Natural killer cell (primary cell): ENCODE measurements at regions not wholly inside any gene's neighbourhood (a gene's known extent, or its start where the extent isn't known, plus 50 kb on each side); places are given as distances from the start of the nearest gene placed in this dataset.
A peak's percentile ranks its signal among the peaks of the same experiment; 100 is the strongest.

ENCODE experiments used
- ATAC-seq, 3 donors: fragments of 150-1000 bp in 2 of 3; fragments of 200-7000 bp in 1 of 3; cut with Tn5 transposase; 1 replicate in 1 of 3; 2 replicates in 2 of 3; pipeline ENCODE4 v1.10.0; 2021; ENCODE audit warnings: mild to moderate bottlenecking in 2 of 3, moderate library complexity in 2 of 3
- DNase-seq, 2 donors: peaks; one replicate each; pipeline versions ENCODE4 v3.0.0 to v3.0.0-alpha.2; 2013 to 2021; ENCODE audit warnings: mixed read lengths in 1 of 2
- H3K27ac ChIP-seq: one replicate; pipeline ENCODE4 v1.5.1; 2013; ENCODE audit warnings: mild to moderate bottlenecking, low read length
- H3K27me3 ChIP-seq: one replicate; pipeline ENCODE4 v1.6.1; 2013; ENCODE audit warnings: low read length; ENCODE audit not compliant: control insufficient read depth, insufficient read depth
- H3K36me3 ChIP-seq: one replicate; pipeline ENCODE4 v1.6.1; 2013; ENCODE audit warnings: low read length; ENCODE audit not compliant: control insufficient read depth, insufficient read depth
- H3K4me1 ChIP-seq: one replicate; pipeline ENCODE4 v1.6.1; 2013; ENCODE audit warnings: low read length; ENCODE audit not compliant: control insufficient read depth, insufficient read depth
- H3K4me3 ChIP-seq: one replicate; pipeline ENCODE4 v1.5.1; 2013; ENCODE audit warnings: low read length
- H3K9me3 ChIP-seq: one replicate; pipeline ENCODE4 v1.6.1; 2013; ENCODE audit warnings: low read length; ENCODE audit not compliant: control insufficient read depth, insufficient read depth
- H3K27ac Mint-ChIP-seq, 2 donors: one replicate each; pipeline ENCODE4 v1.8.0; 2022; ENCODE audit warnings: mild to moderate bottlenecking in 2 of 2, mixed read lengths in 2 of 2, moderate library complexity in 1 of 2
- H3K27me3 Mint-ChIP-seq, 2 donors: one replicate each; pipeline ENCODE4 v1.8.0; 2022; ENCODE audit warnings: low read depth in 2 of 2, mixed read lengths in 2 of 2
- H3K36me3 Mint-ChIP-seq: one replicate; pipeline ENCODE4 v1.8.0; 2022; ENCODE audit warnings: mixed read lengths
- H3K4me1 Mint-ChIP-seq, 2 donors: one replicate each; pipeline ENCODE4 v1.8.0; 2022; ENCODE audit warnings: mixed read lengths in 2 of 2
- H3K4me3 Mint-ChIP-seq: one replicate; pipeline ENCODE4 v1.8.0; 2022; ENCODE audit warnings: mild to moderate bottlenecking, moderate library complexity, mixed read lengths
- H3K9me3 Mint-ChIP-seq, 2 donors: one replicate each; pipeline ENCODE4 v1.8.0; 2022; ENCODE audit warnings: mixed read lengths in 2 of 2
- WGBS: methylation state at CpG from one replicate; pipeline ENCODE4 v1.1.7; 2013; ENCODE audit warnings: missing lambda C conversion rate; ENCODE audit not compliant: insufficient coverage; 5-methylcytosine and 5-hydroxymethylcytosine counted together
- intact Hi-C: fragments of 100-400 bp; cut with micrococcal nuclease; formaldehyde crosslinking; loops from one replicate; pipeline ENCODE4 v1.14.2; 2022
- TF ChIP-seq, protein P1 (sequence below): fragments of 200-600 bp; IDR thresholded peaks from one replicate; pipeline ENCODE4 v1.8.0; 2022; ENCODE audit warnings: antibody characterized with exemption

GRCh38 chr20:40329321-40329720, 359.7 kb downstream of the MAFB start:
- Mint-ChIP-seq H3K9me3 (no peaks in the 10 kb centered on the region), H3K4me3 (no peak overlapping the region), H3K4me1 (no peaks in the 10 kb centered on the region), H3K27ac (no peak overlapping the region), H3K27me3 (peaks cover 6 to 8% of the 10 kb centered on the region in 2 donors), H3K36me3 (no peaks in the 10 kb centered on the region)
- ATAC-seq = no peak
- no peaks in the 10 kb centered on the region for H3K27me3 ChIP-seq
- H3K36me3 ChIP-seq = no peaks in the 10 kb centered on the region
- 78% methylated on average over 2 of the region's 2 CpGs for whole genome bisulfite sequencing
- TF ChIP-seq, protein P1, sequence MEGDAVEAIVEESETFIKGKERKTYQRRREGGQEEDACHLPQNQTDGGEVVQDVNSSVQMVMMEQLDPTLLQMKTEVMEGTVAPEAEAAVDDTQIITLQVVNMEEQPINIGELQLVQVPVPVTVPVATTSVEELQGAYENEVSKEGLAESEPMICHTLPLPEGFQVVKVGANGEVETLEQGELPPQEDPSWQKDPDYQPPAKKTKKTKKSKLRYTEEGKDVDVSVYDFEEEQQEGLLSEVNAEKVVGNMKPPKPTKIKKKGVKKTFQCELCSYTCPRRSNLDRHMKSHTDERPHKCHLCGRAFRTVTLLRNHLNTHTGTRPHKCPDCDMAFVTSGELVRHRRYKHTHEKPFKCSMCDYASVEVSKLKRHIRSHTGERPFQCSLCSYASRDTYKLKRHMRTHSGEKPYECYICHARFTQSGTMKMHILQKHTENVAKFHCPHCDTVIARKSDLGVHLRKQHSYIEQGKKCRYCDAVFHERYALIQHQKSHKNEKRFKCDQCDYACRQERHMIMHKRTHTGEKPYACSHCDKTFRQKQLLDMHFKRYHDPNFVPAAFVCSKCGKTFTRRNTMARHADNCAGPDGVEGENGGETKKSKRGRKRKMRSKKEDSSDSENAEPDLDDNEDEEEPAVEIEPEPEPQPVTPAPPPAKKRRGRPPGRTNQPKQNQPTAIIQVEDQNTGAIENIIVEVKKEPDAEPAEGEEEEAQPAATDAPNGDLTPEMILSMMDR = no peak
- DNase-seq = no peak
- no peaks in the 10 kb centered on the region for H3K9me3 ChIP-seq
- intact Hi-C loops = no loop called here
- H3K4me3 ChIP-seq = no peak overlapping the region
- no peaks in the 10 kb centered on the region for H3K4me1 ChIP-seq
- H3K27ac ChIP-seq = no peak overlapping the region

GRCh38 chr20:40326784-40327183, 362.3 kb downstream of the MAFB start:
- no peak overlapping the region for H3K4me3 Mint-ChIP-seq
- intact Hi-C loops = no loop called here
- Histone ChIP-seq H3K27me3 (no peaks in the 10 kb centered on the region), H3K27ac (no peak overlapping the region), H3K4me3 (no peak overlapping the region), H3K36me3 (no peaks in the 10 kb centered on the region), H3K9me3 (no peaks in the 10 kb centered on the region), H3K4me1 (no peaks in the 10 kb centered on the region)
- H3K27me3 Mint-ChIP-seq = peaks cover 0 to 5% of the 10 kb centered on the region in 2 donors
- ATAC-seq (no peak), DNase-seq (no peak)
- no peak overlapping the region for H3K27ac Mint-ChIP-seq
- H3K9me3 Mint-ChIP-seq = no peaks in the 10 kb centered on the region
- H3K36me3 Mint-ChIP-seq = no peaks in the 10 kb centered on the region
- WGBS = 3% methylated on average over 2 of the region's 3 CpGs
- TF ChIP-seq, protein P1 = no peak
- no peaks in the 10 kb centered on the region for H3K4me1 Mint-ChIP-seq

DNA sequence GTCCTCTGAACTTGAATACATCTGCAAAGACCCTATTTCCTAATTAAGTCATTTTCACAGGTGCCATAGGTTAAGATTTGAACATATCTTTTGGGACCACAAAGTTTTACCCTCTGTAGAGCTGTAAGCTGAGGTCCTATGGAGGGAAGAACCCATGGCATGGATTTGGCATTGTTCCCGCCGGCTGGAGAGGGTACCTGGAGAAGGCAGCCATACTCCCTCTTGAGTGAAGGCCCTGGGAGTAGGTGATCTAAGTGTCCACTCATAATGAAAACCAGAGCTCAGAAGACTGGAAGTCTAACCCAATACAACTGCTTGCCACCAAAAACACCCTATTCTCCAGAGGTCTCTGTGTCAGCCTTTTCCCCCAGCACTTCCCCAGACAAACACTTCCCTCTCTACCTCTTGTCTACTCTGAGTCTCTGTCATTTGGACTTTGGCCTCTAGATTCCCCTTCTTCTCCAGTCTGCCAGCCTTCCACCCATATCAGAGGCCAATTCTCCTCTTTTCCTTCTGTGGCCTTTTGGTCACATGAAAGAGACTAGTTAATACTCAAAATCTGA, 363.9 kb downstream of the MAFB start:
- H3K4me3 Mint-ChIP-seq = no peak overlapping the region
- Histone ChIP-seq H3K4me1 (no peaks in the 10 kb centered on the region), H3K9me3 (no peaks in the 10 kb centered on the region), H3K27me3 (no peaks in the 10 kb centered on the region), H3K27ac (no peak overlapping the region), H3K4me3 (no peak overlapping the region), H3K36me3 (no peaks in the 10 kb centered on the region)
- H3K4me1 Mint-ChIP-seq = no peaks in the 10 kb centered on the region
- TF ChIP-seq, protein P1 = no peak
- ATAC-seq (no peak), DNase-seq (no peak)
- WGBS = 92% methylated on average over 2 of the region's 2 CpGs
- H3K36me3 Mint-ChIP-seq = no peaks in the 10 kb centered on the region
- peaks cover 0 to 5% of the 10 kb centered on the region in 2 donors for H3K27me3 Mint-ChIP-seq
- H3K9me3 Mint-ChIP-seq = no peaks in the 10 kb centered on the region
- H3K27ac Mint-ChIP-seq = no peak overlapping the region
- intact Hi-C loops = no loop called here

DNA sequence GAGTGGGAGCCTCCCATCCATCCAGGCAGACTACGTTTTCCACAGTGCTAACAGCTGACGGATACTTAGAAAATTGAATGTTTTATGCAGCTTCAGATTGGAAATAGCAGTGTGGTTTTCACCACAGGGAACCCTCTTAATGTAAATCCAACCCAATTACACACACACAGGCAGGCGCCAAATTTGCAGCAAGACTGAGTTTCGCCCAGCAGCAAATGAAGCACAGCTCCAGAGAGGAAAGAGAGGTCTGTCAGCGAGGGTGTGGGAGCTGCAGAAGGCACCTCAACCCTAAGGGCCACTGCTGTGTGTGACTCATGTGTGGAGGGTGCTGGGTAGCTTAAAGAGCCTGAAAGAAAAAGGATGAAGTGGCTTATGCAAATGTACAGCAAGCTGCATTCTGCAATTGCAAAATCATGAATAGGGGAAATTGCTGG, 365.7 kb downstream of the MAFB start:
- Mint-ChIP-seq H3K27me3 (peaks cover 0 to 5% of the 10 kb centered on the region in 2 donors), H3K36me3 (no peaks in the 10 kb centered on the region), H3K9me3 (no peaks in the 10 kb centered on the region), H3K27ac (no peak overlapping the region), H3K4me3 (no peak overlapping the region), H3K4me1 (no peaks in the 10 kb centered on the region)
- no peak overlapping the region for H3K27ac ChIP-seq
- peak in 1 of 3 donors; percentile 38 for ATAC-seq
- H3K4me3 ChIP-seq = no peak overlapping the region
- TF ChIP-seq, protein P1 = no peak
- 75% methylated on average over 5 of the region's 5 CpGs for WGBS
- DNase-seq = no peak
- H3K9me3 ChIP-seq = no peaks in the 10 kb centered on the region
- intact Hi-C loops = no loop called here
- no peaks in the 10 kb centered on the region for H3K4me1 ChIP-seq
- no peaks in the 10 kb centered on the region for H3K36me3 ChIP-seq
- H3K27me3 ChIP-seq = no peaks in the 10 kb centered on the region
